ENCODE measurements at regions not wholly inside any gene's neighbourhood (a gene's known extent, or its start where the extent isn't known, plus 50 kb on each side); places are given as distances from the start of the nearest gene placed in this dataset.

GRCh38 chr10:25076506-25077177 is 60.2 kb downstream of the THNSL1 start:
- TF ChIP-seq CTCF (tag by site-specific recombination; IDR thresholded peaks at IDR 0.05) = no peak
- TF ChIP-seq ZNF510 (tag by site-specific recombination; IDR thresholded peaks at IDR 0.05; ENCODE audit: insufficient replicate concordance) = no peak
- no peak for TF ChIP-seq ZNF26 (tag by site-specific recombination; IDR thresholded peaks at IDR 0.05)
- no peak for TF ChIP-seq HIC1 (tag by site-specific recombination; IDR thresholded peaks at IDR 0.05)
- TF ChIP-seq KLF1 (tag by site-specific recombination; IDR thresholded peaks at IDR 0.05) = no peak
- no peak for TF ChIP-seq ZNF157 (tag by site-specific recombination; IDR thresholded peaks at IDR 0.05)
- no peak for TF ChIP-seq ZNF416 (tag by site-specific recombination; IDR thresholded peaks at IDR 0.05)
- TF ChIP-seq ZNF223 (tag by site-specific recombination; IDR thresholded peaks at IDR 0.05) = no peak
- TF ChIP-seq YY1 (tag by site-specific recombination; IDR thresholded peaks at IDR 0.05) = no peak
- TF ChIP-seq ZNF184 (tag by site-specific recombination; IDR thresholded peaks at IDR 0.05) = no peak
- no peak for TF ChIP-seq ZNF10 (tag by site-specific recombination; IDR thresholded peaks at IDR 0.05)
- no peak for TF ChIP-seq ZFP3 (tag by site-specific recombination; IDR thresholded peaks at IDR 0.05; ENCODE audit: low read depth)
- no peak for TF ChIP-seq ZNF214 (tag by site-specific recombination; IDR thresholded peaks at IDR 0.05; ENCODE audit: borderline replicate concordance)
- TF ChIP-seq ZNF513 (tag by site-specific recombination; IDR thresholded peaks at IDR 0.05) = no peak
